D721Med (cell line): ENCODE measurements at regions not wholly inside any gene's neighbourhood (a gene's known extent, or its start where the extent isn't known, plus 50 kb on each side); places are given as distances from the start of the nearest gene placed in this dataset.

Experiments used
- DNase-seq: peaks from one replicate; pipeline ENCODE4 v3.0.0; 2011; ENCODE audit warnings: low spot score; ENCODE audit not compliant: insufficient read length
- FAIRE-seq: peaks from 2 replicates; lab custom pipeline; 2011; peaks lifted over from hg19 to GRCh38; lab: Jason Lieb, UNC
- TF ChIP-seq, protein P1 (sequence below): IDR thresholded peaks from 2 replicates; pipeline ENCODE4 v1.5.1; 2012; ENCODE audit warnings: mild to moderate bottlenecking, control low read depth; ENCODE audit not compliant: insufficient read depth; ENCODE audit errors: missing control alignments

DNA sequence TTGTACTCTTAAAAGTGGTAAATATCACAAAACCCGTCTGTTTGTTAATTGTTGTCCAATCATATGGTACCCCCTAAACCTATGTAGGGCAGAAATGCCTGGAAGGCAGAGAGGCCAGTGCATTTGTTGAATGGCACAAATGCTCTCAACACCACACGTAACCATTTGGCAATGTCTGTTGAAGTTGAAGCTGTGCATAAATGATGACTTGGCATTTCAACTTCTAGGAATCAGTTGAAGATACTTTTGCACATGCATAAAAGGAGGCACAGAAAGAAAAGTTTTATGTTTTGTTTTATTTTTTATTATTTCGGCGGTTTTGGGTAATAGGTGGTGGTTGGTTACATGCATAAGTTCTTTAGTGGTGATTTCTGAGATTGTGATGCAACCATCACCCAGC lies 246.6 kb downstream of the TAF11L14 start:
- DNase-seq = no peak
- no peak for FAIRE-seq
- TF ChIP-seq, protein P1, sequence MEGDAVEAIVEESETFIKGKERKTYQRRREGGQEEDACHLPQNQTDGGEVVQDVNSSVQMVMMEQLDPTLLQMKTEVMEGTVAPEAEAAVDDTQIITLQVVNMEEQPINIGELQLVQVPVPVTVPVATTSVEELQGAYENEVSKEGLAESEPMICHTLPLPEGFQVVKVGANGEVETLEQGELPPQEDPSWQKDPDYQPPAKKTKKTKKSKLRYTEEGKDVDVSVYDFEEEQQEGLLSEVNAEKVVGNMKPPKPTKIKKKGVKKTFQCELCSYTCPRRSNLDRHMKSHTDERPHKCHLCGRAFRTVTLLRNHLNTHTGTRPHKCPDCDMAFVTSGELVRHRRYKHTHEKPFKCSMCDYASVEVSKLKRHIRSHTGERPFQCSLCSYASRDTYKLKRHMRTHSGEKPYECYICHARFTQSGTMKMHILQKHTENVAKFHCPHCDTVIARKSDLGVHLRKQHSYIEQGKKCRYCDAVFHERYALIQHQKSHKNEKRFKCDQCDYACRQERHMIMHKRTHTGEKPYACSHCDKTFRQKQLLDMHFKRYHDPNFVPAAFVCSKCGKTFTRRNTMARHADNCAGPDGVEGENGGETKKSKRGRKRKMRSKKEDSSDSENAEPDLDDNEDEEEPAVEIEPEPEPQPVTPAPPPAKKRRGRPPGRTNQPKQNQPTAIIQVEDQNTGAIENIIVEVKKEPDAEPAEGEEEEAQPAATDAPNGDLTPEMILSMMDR = no peak

DNA sequence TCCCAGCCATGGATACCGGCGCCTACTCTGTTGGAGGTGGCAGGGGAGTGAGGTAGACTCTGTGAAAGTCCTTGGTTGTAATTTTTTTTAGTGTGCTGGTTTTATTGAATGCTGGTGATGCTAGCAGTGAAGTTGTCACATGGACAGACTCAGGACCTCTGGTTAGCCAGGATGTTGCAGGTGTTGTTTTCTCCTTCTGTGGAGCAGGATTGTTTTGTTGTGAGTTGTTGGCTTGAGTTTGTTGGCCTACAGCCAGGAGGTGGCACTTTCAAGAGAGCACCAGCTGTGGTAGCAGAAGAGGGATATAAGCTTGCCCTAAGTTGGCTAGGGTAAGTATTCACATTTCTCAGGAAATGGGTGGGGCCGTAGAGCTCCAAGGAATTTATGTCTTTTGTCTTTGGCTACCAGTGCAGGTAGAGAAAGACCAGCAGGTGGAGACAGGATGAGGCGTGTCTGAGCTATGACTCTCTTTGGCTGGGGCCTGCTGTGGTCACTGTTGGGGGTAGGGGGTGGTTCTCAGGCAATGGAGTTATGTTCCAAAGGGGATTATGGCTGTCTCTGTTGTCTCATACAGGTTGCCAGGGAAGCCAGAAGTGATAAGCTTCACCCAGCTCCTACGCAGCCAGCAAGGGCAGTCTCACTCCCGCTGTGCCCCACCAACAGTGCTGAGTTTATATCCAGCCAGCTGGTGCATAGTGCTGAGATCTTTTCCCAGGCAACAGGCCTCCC lies 248.7 kb downstream of the TAF11L14 start:
- FAIRE-seq = no peak
- no peak for DNase-seq
- TF ChIP-seq, protein P1 = peak; percentile 7

DNA sequence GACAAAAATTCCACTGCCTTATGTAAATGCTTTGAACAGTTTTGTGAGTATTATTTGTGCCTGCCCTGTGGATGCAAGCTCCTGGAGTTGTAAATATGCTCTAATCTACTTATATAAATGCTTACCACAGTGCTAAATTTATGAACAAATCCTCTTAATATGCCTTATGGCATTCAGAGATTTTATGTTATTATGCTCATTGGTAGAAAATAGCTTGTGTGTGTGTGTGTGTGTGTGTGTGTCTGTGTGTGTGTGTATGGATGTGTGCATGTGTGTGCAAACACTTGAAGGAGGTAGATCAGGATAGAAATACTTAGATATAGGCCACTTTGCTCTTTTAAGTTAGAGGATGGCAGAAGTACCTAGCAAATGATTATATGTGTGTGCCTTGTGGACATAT lies 253.9 kb downstream of the TAF11L14 start:
- TF ChIP-seq, protein P1 = no peak
- peak; percentile 90 for FAIRE-seq
- no peak for DNase-seq

DNA sequence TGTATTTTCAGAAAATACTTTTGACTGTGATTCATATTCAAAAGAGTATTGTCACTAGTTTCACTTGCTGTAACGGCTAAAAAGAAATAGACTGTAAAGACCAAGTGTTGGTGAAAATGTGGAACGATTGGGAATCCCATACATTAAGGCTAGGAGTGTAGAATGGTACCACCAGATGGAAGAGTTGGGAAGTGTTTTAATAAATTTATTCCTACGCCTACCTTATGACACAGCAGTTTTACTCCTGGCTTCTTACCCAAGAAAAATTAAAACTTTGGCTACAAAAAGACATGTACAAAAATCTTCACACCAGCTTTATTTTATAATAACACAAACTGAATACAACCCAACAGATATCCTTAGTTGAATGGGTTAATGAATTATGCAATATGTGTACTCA lies 256.2 kb downstream of the TAF11L14 start:
- FAIRE-seq = no peak
- TF ChIP-seq, protein P1 = no peak
- DNase-seq = no peak

- DNase-seq = no peak
- TF ChIP-seq, protein P1 = no peak
- FAIRE-seq = no peak
Observed at GRCh38 chr5:17891881-17892280, 257.6 kb downstream of the TAF11L14 start.

GRCh38 chr5:17893026-17893635 lies 258.9 kb downstream of the TAF11L14 start:
- TF ChIP-seq, protein P1 = no peak
- DNase-seq (no peak), FAIRE-seq (no peak)
